ENCODE measurements at regions not wholly inside any gene's neighbourhood (a gene's known extent, or its start where the extent isn't known, plus 50 kb on each side); places are given as distances from the start of the nearest gene placed in this dataset.

DNA sequence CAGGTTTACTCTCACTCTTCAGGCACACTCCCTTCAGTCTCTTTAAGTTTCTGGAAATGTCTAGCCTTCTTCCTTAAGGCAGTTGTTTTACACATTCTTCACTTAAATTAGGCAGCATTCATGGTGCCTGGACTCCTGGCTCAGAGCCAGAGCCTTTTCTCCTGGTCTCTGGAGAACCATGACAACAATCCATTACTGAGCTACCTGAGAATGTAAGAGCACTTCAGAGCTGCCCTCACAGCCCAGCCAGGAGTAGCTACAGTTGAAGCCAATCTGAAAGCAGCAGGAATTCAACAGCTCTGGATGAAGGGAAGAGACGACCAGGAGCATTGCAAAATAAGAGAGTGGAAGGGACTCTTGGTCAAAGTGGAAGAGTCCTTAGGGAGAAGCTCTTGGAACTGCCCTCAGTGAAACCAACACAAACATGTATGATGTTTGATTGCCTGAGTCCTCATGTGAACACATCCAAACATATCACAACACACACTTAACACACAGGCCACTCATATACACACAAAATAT is 416.8 kb upstream of the SPTLC3 start:
- TF ChIP-seq, protein P1, sequence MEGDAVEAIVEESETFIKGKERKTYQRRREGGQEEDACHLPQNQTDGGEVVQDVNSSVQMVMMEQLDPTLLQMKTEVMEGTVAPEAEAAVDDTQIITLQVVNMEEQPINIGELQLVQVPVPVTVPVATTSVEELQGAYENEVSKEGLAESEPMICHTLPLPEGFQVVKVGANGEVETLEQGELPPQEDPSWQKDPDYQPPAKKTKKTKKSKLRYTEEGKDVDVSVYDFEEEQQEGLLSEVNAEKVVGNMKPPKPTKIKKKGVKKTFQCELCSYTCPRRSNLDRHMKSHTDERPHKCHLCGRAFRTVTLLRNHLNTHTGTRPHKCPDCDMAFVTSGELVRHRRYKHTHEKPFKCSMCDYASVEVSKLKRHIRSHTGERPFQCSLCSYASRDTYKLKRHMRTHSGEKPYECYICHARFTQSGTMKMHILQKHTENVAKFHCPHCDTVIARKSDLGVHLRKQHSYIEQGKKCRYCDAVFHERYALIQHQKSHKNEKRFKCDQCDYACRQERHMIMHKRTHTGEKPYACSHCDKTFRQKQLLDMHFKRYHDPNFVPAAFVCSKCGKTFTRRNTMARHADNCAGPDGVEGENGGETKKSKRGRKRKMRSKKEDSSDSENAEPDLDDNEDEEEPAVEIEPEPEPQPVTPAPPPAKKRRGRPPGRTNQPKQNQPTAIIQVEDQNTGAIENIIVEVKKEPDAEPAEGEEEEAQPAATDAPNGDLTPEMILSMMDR (IDR thresholded peaks at IDR 0.05; ENCODE audit: low read depth, low read length, poor library complexity, severe bottlenecking) = no peak
- no peak for TF ChIP-seq EZH2phosphoT487 (IDR thresholded peaks at IDR 0.05; ENCODE audit: borderline replicate concordance, low read length)
- Histone ChIP-seq H3K4me3 (ENCODE audit: low read length) (no peak overlapping the region), H3K4me1 (ENCODE audit: control insufficient read depth, low read length) (no peaks in the 10 kb centered on the region), H4K20me1 (ENCODE audit: control insufficient read depth, insufficient read depth, low read depth, low read length) (no peaks in the 10 kb centered on the region), H3K9me3 (ENCODE audit: control insufficient read depth, insufficient read depth, low read length) (no peaks in the 10 kb centered on the region), H3K9me2 (replicated peaks; ENCODE audit: control insufficient read depth, low read length) (no peaks in the 10 kb centered on the region), H3K36me3 (ENCODE audit: control insufficient read depth, low read length) (no peaks in the 10 kb centered on the region), H3K27ac (ENCODE audit: low read depth, low read length) (no peak overlapping the region), H3F3A (ENCODE audit: control insufficient read depth, insufficient read depth) (no peaks in the 10 kb centered on the region), H3K79me2 (ENCODE audit: control insufficient read depth, low read length) (no peaks in the 10 kb centered on the region), H3K27me3 (ENCODE audit: control insufficient read depth, low read length) (no peaks in the 10 kb centered on the region), H3K4me2 (ENCODE audit: low read length) (no peak overlapping the region)

DNA sequence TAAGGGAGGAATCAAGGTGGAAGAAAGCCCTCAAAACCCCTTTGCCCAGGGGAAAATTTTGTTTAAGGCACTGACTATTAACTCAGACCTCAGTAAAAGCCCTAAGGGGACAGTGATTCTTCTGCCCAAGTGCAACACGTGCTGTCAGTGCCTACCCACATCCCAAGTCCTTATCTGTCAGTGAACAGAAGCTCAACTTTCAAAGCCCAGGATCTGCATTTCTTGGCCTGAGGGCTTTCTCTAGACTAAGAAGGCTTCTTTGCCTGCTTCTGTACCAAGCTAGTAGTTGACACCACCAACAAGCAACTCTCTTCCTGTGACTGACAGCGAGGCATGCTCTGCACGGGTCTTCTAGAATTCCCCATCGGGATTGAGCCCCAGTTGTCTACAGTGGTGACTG is 416.0 kb upstream of the SPTLC3 start:
- Histone ChIP-seq H3K9me3 (ENCODE audit: control insufficient read depth, insufficient read depth, low read length) (no peaks in the 10 kb centered on the region), H4K20me1 (ENCODE audit: control insufficient read depth, insufficient read depth, low read depth, low read length) (no peaks in the 10 kb centered on the region), H3F3A (ENCODE audit: control insufficient read depth, insufficient read depth) (no peaks in the 10 kb centered on the region)

DNA sequence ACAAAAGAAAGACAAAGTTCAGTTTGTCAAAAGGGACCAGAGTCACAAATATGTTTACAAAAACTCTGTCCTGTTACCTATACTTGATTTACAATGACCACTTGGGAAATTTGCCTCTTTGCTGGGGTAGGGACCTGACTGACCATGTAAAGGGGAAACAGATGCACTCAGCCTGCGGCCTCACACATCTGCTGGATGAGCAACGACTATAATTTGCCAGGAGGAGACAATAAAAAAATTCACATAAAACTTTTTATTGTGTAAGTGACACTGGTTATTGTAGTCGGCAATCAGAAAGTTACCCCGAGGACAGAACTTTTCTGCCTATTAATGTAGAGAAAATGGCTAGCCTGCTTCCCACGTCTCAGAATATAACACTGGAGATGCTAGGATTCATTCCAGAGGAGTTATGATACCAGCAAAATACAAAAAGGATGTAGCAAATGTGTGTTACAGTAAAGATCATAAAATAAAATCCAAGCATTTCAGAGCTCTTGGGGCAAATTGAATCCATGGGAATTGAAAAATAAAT is 415.4 kb upstream of the SPTLC3 start:
- no peak overlapping the region for H3K27ac ChIP-seq (ENCODE audit: low read depth, low read length)
- H3K4me1 ChIP-seq (ENCODE audit: control insufficient read depth, low read length) = no peaks in the 10 kb centered on the region
- no peaks in the 10 kb centered on the region for H3K9me2 ChIP-seq (replicated peaks; ENCODE audit: control insufficient read depth, low read length)
- TF ChIP-seq, protein P1 (IDR thresholded peaks at IDR 0.05; ENCODE audit: low read depth, low read length, poor library complexity, severe bottlenecking) = no peak
- H3F3A ChIP-seq (ENCODE audit: control insufficient read depth, insufficient read depth) = no peaks in the 10 kb centered on the region
- no peaks in the 10 kb centered on the region for H3K27me3 ChIP-seq (ENCODE audit: control insufficient read depth, low read length)
- H3K4me2 ChIP-seq (ENCODE audit: low read length) = no peak overlapping the region
- H3K36me3 ChIP-seq (ENCODE audit: control insufficient read depth, low read length) = no peaks in the 10 kb centered on the region
- H3K4me3 ChIP-seq (ENCODE audit: low read length) = no peak overlapping the region
- H3K9me3 ChIP-seq (ENCODE audit: control insufficient read depth, insufficient read depth, low read length) = no peaks in the 10 kb centered on the region
- no peaks in the 10 kb centered on the region for H3K79me2 ChIP-seq (ENCODE audit: control insufficient read depth, low read length)
- no peaks in the 10 kb centered on the region for H4K20me1 ChIP-seq (ENCODE audit: control insufficient read depth, insufficient read depth, low read depth, low read length)

More for the DNA sequence above, 416.0 kb upstream of the SPTLC3 start:
- Histone ChIP-seq H3K4me1 (ENCODE audit: control insufficient read depth, low read length) (no peaks in the 10 kb centered on the region), H3K4me3 (ENCODE audit: low read length) (no peak overlapping the region), H3K79me2 (ENCODE audit: control insufficient read depth, low read length) (no peaks in the 10 kb centered on the region), H3K36me3 (ENCODE audit: control insufficient read depth, low read length) (no peaks in the 10 kb centered on the region), H3K4me2 (ENCODE audit: low read length) (no peak overlapping the region), H3K27ac (ENCODE audit: low read depth, low read length) (no peak overlapping the region), H3K27me3 (ENCODE audit: control insufficient read depth, low read length) (no peaks in the 10 kb centered on the region), H3K9me2 (replicated peaks; ENCODE audit: control insufficient read depth, low read length) (no peaks in the 10 kb centered on the region)
- TF ChIP-seq, protein P1 (IDR thresholded peaks at IDR 0.05; ENCODE audit: low read depth, low read length, poor library complexity, severe bottlenecking) = no peak
- TF ChIP-seq EZH2phosphoT487 (IDR thresholded peaks at IDR 0.05; ENCODE audit: borderline replicate concordance, low read length) = no peak

Data from DOHH2 (cell line).